MCF 10A (cell line): ENCODE measurements at regions not wholly inside any gene's neighbourhood (a gene's known extent, or its start where the extent isn't known, plus 50 kb on each side); places are given as distances from the start of the nearest gene placed in this dataset.

Experiments used
- BruUV-seq: library from RNA; stranded (reverse); fragments of 400-500 nt; replicated peaks from 2 replicates; lab custom pipeline; 2021; lab: Mats Ljungman, UMichigan
- CTCF ChIA-PET: fragments of 300-600 bp; sonication (Branson Sonifier 250); formaldehyde crosslinking; extraction: SDS; loops from one replicate; lab custom pipeline; 2021; ENCODE audit warnings: antibody characterized with exemption, inconsistent platforms; lab: Yijun Ruan, JAX
- POLR2A ChIA-PET: fragments of 300-600, 350-650 bp; sonication (Branson Sonifier 250); formaldehyde crosslinking; extraction: SDS; loops from one replicate; lab custom pipeline; 2020; ENCODE audit warnings: antibody characterized with exemption, inconsistent platforms; lab: Yijun Ruan, JAX
- DNase-seq: peaks from one replicate; pipeline ENCODE4 v3.0.0-alpha.2; 2018; ENCODE audit not compliant: unreplicated experiment
- H3K27ac Mint-ChIP-seq: one replicate; pipeline ENCODE4 v1.8.0; 2022; ENCODE audit warnings: mild to moderate bottlenecking, low read depth, mixed read lengths; ENCODE audit not compliant: unreplicated experiment
- H3K27me3 Mint-ChIP-seq: one replicate; pipeline ENCODE4 v1.8.0; 2022; ENCODE audit warnings: mixed read lengths; ENCODE audit not compliant: insufficient read depth, unreplicated experiment
- H3K36me3 Mint-ChIP-seq: one replicate; pipeline ENCODE4 v1.8.0; 2022; ENCODE audit warnings: mild to moderate bottlenecking, moderate library complexity, mixed read lengths; ENCODE audit not compliant: insufficient read depth, unreplicated experiment
- H3K4me1 Mint-ChIP-seq: one replicate; pipeline ENCODE4 v1.8.0; 2022; ENCODE audit warnings: mixed read lengths; ENCODE audit not compliant: insufficient read depth, unreplicated experiment
- H3K4me3 Mint-ChIP-seq: one replicate; pipeline ENCODE4 v1.8.0; 2022; ENCODE audit warnings: mild to moderate bottlenecking, moderate library complexity, mixed read lengths; ENCODE audit not compliant: unreplicated experiment
- H3K9me3 Mint-ChIP-seq: one replicate; pipeline ENCODE4 v1.8.0; 2022; ENCODE audit warnings: mixed read lengths; ENCODE audit not compliant: unreplicated experiment
- CTCF ChIP-seq: fragments of 200-600 bp; IDR thresholded peaks from one replicate; pipeline ENCODE4 v1.8.0; 2022; ENCODE audit warnings: antibody characterized with exemption, mild to moderate bottlenecking; ENCODE audit not compliant: unreplicated experiment
- intact Hi-C: fragments of 100-400 bp; cut with micrococcal nuclease; formaldehyde crosslinking; loops from 2 replicates; pipeline ENCODE4 v1.14.1; 2022

- DNase-seq = no peak
- CTCF ChIA-PET = interaction anchor here (0.6 kb wide), 1 partner anchor 74 kb away, joined by 6 read pairs; no protein-coding TSS in a partner anchor
- Mint-ChIP-seq H3K4me3 (no peak overlapping the region), H3K4me1 (peaks cover 8% of the 10 kb centered on the region), H3K27ac (no peak overlapping the region), H3K27me3 (no peaks in the 10 kb centered on the region), H3K9me3 (no peaks in the 10 kb centered on the region), H3K36me3 (peaks cover 6% of the 10 kb centered on the region)
- POLR2A ChIA-PET = no interaction called here
- BruUV-seq = no TSS peak
- intact Hi-C loops = no loop called here
- TF ChIP-seq CTCF = no peak
These were observed 98.0 kb downstream of the OXSM start for GRCh38 chr3:25887907-25888306.

DNA sequence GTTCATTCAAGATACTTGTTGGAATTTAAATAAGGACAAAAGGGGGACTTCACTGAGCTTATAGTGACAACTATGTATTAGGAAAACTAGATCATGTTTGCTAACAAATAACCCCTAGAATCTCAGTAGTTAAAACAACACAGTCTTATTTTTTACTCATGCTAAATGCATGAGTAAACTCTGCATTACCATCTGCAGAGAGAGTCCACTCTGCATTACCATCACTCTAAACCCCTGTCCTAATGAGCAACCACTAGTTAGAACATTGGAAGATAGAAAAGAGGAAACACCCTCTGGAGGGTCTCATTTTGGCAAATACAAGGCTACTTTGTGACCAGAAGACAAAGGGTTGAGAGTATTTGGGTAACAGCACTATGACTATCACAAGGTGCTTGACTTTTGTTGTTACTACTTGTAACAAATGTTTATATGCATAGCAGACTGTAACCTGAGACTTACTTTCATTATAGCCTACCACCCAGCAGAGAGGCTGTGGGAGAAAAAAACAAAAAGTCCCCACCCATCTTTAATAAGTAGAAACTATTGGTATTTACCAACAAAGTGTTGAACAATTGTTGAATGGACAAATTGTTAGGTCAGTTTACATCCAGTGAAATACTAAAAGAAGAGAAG lies 99.1 kb downstream of the OXSM start:
- no peaks in the 10 kb centered on the region for H3K27me3 Mint-ChIP-seq
- H3K9me3 Mint-ChIP-seq = no peaks in the 10 kb centered on the region
- DNase-seq = no peak

DNA sequence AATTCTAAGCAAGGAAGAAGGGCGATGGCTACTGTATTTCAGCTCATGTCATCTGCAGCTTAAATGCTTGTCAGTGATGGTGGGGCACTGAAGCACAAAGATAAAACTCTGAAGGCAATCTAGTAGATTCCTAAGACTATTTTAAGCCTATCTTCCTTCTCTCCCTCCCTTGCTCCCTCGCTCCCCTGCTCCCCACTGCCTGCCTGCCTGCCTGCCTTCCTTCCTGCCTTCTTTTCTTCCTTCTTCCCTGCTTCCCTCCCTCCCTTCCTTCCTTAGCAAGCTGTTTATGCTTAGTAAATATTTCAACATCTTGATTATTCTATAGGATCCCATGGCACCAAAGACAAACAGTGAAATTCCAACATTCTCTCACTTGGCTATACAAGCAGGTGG lies 99.6 kb downstream of the OXSM start:
- peaks cover 8% of the 10 kb centered on the region for H3K4me1 Mint-ChIP-seq
- no peak overlapping the region for H3K4me3 Mint-ChIP-seq
- no peaks in the 10 kb centered on the region for H3K9me3 Mint-ChIP-seq
- no peaks in the 10 kb centered on the region for H3K27me3 Mint-ChIP-seq
- intact Hi-C loops = no loop called here
- POLR2A ChIA-PET = no interaction called here
- DNase-seq = no peak
- CTCF ChIA-PET = interaction anchor here (0.6 kb wide), 1 partner anchor 30 kb away, joined by 3 read pairs; no protein-coding TSS in a partner anchor
- TF ChIP-seq CTCF = no peak
- BruUV-seq = no TSS peak
- H3K27ac Mint-ChIP-seq = no peak overlapping the region
- peaks cover 6% of the 10 kb centered on the region for H3K36me3 Mint-ChIP-seq

More for the DNA sequence above, 99.1 kb downstream of the OXSM start:
- Mint-ChIP-seq H3K4me1 (peaks cover 8% of the 10 kb centered on the region), H3K27ac (no peak overlapping the region), H3K4me3 (no peak overlapping the region), H3K36me3 (peaks cover 6% of the 10 kb centered on the region)
- BruUV-seq = no TSS peak
- ChIA-PET CTCF (interaction anchor here (0.9 kb wide), 1 partner anchor 229 kb away, joined by 4 read pairs; no protein-coding TSS in a partner anchor), POLR2A (no interaction called here)
- no peak for TF ChIP-seq CTCF
- intact Hi-C loops = no loop called here

- DNase-seq = no peak
- no peak overlapping the region for H3K27ac Mint-ChIP-seq
- H3K4me3 Mint-ChIP-seq = no peak overlapping the region
- no peaks in the 10 kb centered on the region for H3K4me1 Mint-ChIP-seq
- no TSS peak for BruUV-seq
- intact Hi-C loops = no loop called here
- ChIA-PET POLR2A (no interaction called here), CTCF (interaction anchor here (0.6 to 1.0 kb wide), 2 partner anchors 9 to 38 kb away, joined by 3 to 4 read pairs; no protein-coding TSS in a partner anchor)
- H3K36me3 Mint-ChIP-seq = no peaks in the 10 kb centered on the region
- no peak for TF ChIP-seq CTCF
- no peaks in the 10 kb centered on the region for H3K9me3 Mint-ChIP-seq
- H3K27me3 Mint-ChIP-seq = no peaks in the 10 kb centered on the region
These were observed 104.2 kb downstream of the OXSM start for GRCh38 chr3:25894101-25894500.
